ENCODE measurements at regions not wholly inside any gene's neighbourhood (a gene's known extent, or its start where the extent isn't known, plus 50 kb on each side); places are given as distances from the start of the nearest gene placed in this dataset.
"Not testable (repeated sequence)": the region's sequence is repeated elsewhere in the genome, so short reads cannot be mapped to it uniquely, and the experiment has no call there.

GRCh38 chr15:29522373-29523276, 253.0 kb upstream of the NSMCE3 start:
- Histone ChIP-seq H3K4me3 (ENCODE audit: low read length in 2 of 2) (no peak overlapping the region), H3K27ac (ENCODE audit: low read depth in 2 of 2, low read length in 2 of 2) (peak overlapping the region in 1 of 2 donors; percentile 18), H3K9ac (ENCODE audit: low read depth in 1 of 2, low read length in 2 of 2) (no peak overlapping the region), H3K9me3 (ENCODE audit: control insufficient read depth in 2 of 2, low read length in 2 of 2) (no peaks in the 10 kb centered on the region), H3K4me1 (ENCODE audit: control insufficient read depth in 2 of 2, insufficient read depth in 2 of 2, low read length in 2 of 2) (peaks cover 3 to 4% of the 10 kb centered on the region in 2 donors), H3K27me3 (ENCODE audit: control insufficient read depth in 2 of 2, insufficient read depth in 2 of 2, low read length in 2 of 2) (no peaks in the 10 kb centered on the region), H3K36me3 (ENCODE audit: control insufficient read depth in 2 of 2, insufficient read depth in 2 of 2, low read length in 2 of 2) (no peaks in the 10 kb centered on the region)

- Histone ChIP-seq H3K9ac (ENCODE audit: low read depth in 1 of 2, low read length in 2 of 2) (no peak overlapping the region), H3K4me3 (ENCODE audit: low read length in 2 of 2) (no peak overlapping the region), H3K9me3 (ENCODE audit: control insufficient read depth in 2 of 2, low read length in 2 of 2) (no peaks in the 10 kb centered on the region), H3K4me1 (ENCODE audit: control insufficient read depth in 2 of 2, insufficient read depth in 2 of 2, low read length in 2 of 2) (peaks cover 3 to 4% of the 10 kb centered on the region in 2 donors), H3K36me3 (ENCODE audit: control insufficient read depth in 2 of 2, insufficient read depth in 2 of 2, low read length in 2 of 2) (no peaks in the 10 kb centered on the region), H3K27ac (ENCODE audit: low read depth in 2 of 2, low read length in 2 of 2) (no peak overlapping the region), H3K27me3 (ENCODE audit: control insufficient read depth in 2 of 2, insufficient read depth in 2 of 2, low read length in 2 of 2) (no peaks in the 10 kb centered on the region)
These were observed 248.8 kb upstream of the NSMCE3 start for GRCh38 chr15:29518442-29518841.

- H3K36me3 ChIP-seq (ENCODE audit: control insufficient read depth in 2 of 2, insufficient read depth in 2 of 2, low read length in 2 of 2) = no peaks in the 10 kb centered on the region
- H3K4me1 ChIP-seq (ENCODE audit: control insufficient read depth in 2 of 2, insufficient read depth in 2 of 2, low read length in 2 of 2) = peaks cover 3% of the 10 kb centered on the region in 2 donors
These were observed 248.2 kb upstream of the NSMCE3 start for GRCh38 chr15:29517829-29518228.

GRCh38 chr15:29516929-29517328, 247.3 kb upstream of the NSMCE3 start:
- no peaks in the 10 kb centered on the region for H3K27me3 ChIP-seq (ENCODE audit: control insufficient read depth in 2 of 2, insufficient read depth in 2 of 2, low read length in 2 of 2)
- no peak overlapping the region for H3K27ac ChIP-seq (ENCODE audit: low read depth in 2 of 2, low read length in 2 of 2)
- no peak overlapping the region for H3K9ac ChIP-seq (ENCODE audit: low read depth in 1 of 2, low read length in 2 of 2)
- no peaks in the 10 kb centered on the region for H3K9me3 ChIP-seq (ENCODE audit: control insufficient read depth in 2 of 2, low read length in 2 of 2)
- no peaks in the 10 kb centered on the region for H3K4me1 ChIP-seq (ENCODE audit: control insufficient read depth in 2 of 2, insufficient read depth in 2 of 2, low read length in 2 of 2)
- H3K4me3 ChIP-seq (ENCODE audit: low read length in 2 of 2) = no peak overlapping the region
- H3K36me3 ChIP-seq (ENCODE audit: control insufficient read depth in 2 of 2, insufficient read depth in 2 of 2, low read length in 2 of 2) = no peaks in the 10 kb centered on the region

More at GRCh38 chr15:29517829-29518228, 248.2 kb upstream of the NSMCE3 start:
- H3K27ac ChIP-seq (ENCODE audit: low read depth in 2 of 2, low read length in 2 of 2) = no peak overlapping the region
- H3K27me3 ChIP-seq (ENCODE audit: control insufficient read depth in 2 of 2, insufficient read depth in 2 of 2, low read length in 2 of 2) = no peaks in the 10 kb centered on the region
- H3K9ac ChIP-seq (ENCODE audit: low read depth in 1 of 2, low read length in 2 of 2) = no peak overlapping the region
- no peak overlapping the region for H3K4me3 ChIP-seq (ENCODE audit: low read length in 2 of 2)
- no peaks in the 10 kb centered on the region for H3K9me3 ChIP-seq (ENCODE audit: control insufficient read depth in 2 of 2, low read length in 2 of 2)

- Histone ChIP-seq H3K4me1 (ENCODE audit: control insufficient read depth in 2 of 2, insufficient read depth in 2 of 2, low read length in 2 of 2) (no peaks in the 10 kb centered on the region), H3K4me3 (ENCODE audit: low read length in 2 of 2) (no peak overlapping the region), H3K27me3 (ENCODE audit: control insufficient read depth in 2 of 2, insufficient read depth in 2 of 2, low read length in 2 of 2) (no peaks in the 10 kb centered on the region), H3K9ac (ENCODE audit: low read depth in 1 of 2, low read length in 2 of 2) (no peak overlapping the region), H3K9me3 (ENCODE audit: control insufficient read depth in 2 of 2, low read length in 2 of 2) (no peaks in the 10 kb centered on the region), H3K36me3 (ENCODE audit: control insufficient read depth in 2 of 2, insufficient read depth in 2 of 2, low read length in 2 of 2) (no peaks in the 10 kb centered on the region), H3K27ac (ENCODE audit: low read depth in 2 of 2, low read length in 2 of 2) (no peak overlapping the region)
These were observed 245.3 kb upstream of the NSMCE3 start for GRCh38 chr15:29514926-29515325.

- no peak overlapping the region for H3K9ac ChIP-seq (ENCODE audit: low read depth in 1 of 2, low read length in 2 of 2)
- no peaks in the 10 kb centered on the region for H3K27me3 ChIP-seq (ENCODE audit: control insufficient read depth in 2 of 2, insufficient read depth in 2 of 2, low read length in 2 of 2)
- H3K36me3 ChIP-seq (ENCODE audit: control insufficient read depth in 2 of 2, insufficient read depth in 2 of 2, low read length in 2 of 2) = no peaks in the 10 kb centered on the region
- no peaks in the 10 kb centered on the region for H3K9me3 ChIP-seq (ENCODE audit: control insufficient read depth in 2 of 2, low read length in 2 of 2)
- no peak overlapping the region for H3K27ac ChIP-seq (ENCODE audit: low read depth in 2 of 2, low read length in 2 of 2)
- H3K4me1 ChIP-seq (ENCODE audit: control insufficient read depth in 2 of 2, insufficient read depth in 2 of 2, low read length in 2 of 2) = no peaks in the 10 kb centered on the region
- H3K4me3 ChIP-seq (ENCODE audit: low read length in 2 of 2) = no peak overlapping the region
These were observed 242.0 kb upstream of the NSMCE3 start for GRCh38 chr15:29511663-29512062.

- H3K27ac ChIP-seq (ENCODE audit: low read depth in 2 of 2, low read length in 2 of 2); H3K36me3 ChIP-seq (ENCODE audit: control insufficient read depth in 2 of 2, insufficient read depth in 2 of 2, low read length in 2 of 2); H3K4me1 ChIP-seq (ENCODE audit: control insufficient read depth in 2 of 2, insufficient read depth in 2 of 2, low read length in 2 of 2); H3K4me3 ChIP-seq (ENCODE audit: low read length in 2 of 2); H3K27me3 ChIP-seq (ENCODE audit: control insufficient read depth in 2 of 2, insufficient read depth in 2 of 2, low read length in 2 of 2); H3K9ac ChIP-seq (ENCODE audit: low read depth in 1 of 2, low read length in 2 of 2); H3K9me3 ChIP-seq (ENCODE audit: control insufficient read depth in 2 of 2, low read length in 2 of 2): not testable (repeated sequence)
These were observed 235.9 kb upstream of the NSMCE3 start for GRCh38 chr15:29505535-29505934.

- Histone ChIP-seq H3K4me1 (ENCODE audit: control insufficient read depth in 2 of 2, insufficient read depth in 2 of 2, low read length in 2 of 2) (no peaks in the 10 kb centered on the region), H3K9ac (ENCODE audit: low read depth in 1 of 2, low read length in 2 of 2) (no peak overlapping the region), H3K9me3 (ENCODE audit: control insufficient read depth in 2 of 2, low read length in 2 of 2) (no peaks in the 10 kb centered on the region), H3K27ac (ENCODE audit: low read depth in 2 of 2, low read length in 2 of 2) (no peak overlapping the region), H3K4me3 (ENCODE audit: low read length in 2 of 2) (no peak overlapping the region), H3K36me3 (ENCODE audit: control insufficient read depth in 2 of 2, insufficient read depth in 2 of 2, low read length in 2 of 2) (no peaks in the 10 kb centered on the region), H3K27me3 (ENCODE audit: control insufficient read depth in 2 of 2, insufficient read depth in 2 of 2, low read length in 2 of 2) (no peaks in the 10 kb centered on the region)
These were observed 221.3 kb upstream of the NSMCE3 start for GRCh38 chr15:29490747-29491471.

- Histone ChIP-seq H3K4me3 (ENCODE audit: low read length in 2 of 2) (no peak overlapping the region), H3K36me3 (ENCODE audit: control insufficient read depth in 2 of 2, insufficient read depth in 2 of 2, low read length in 2 of 2) (no peaks in the 10 kb centered on the region), H3K27ac (ENCODE audit: low read depth in 2 of 2, low read length in 2 of 2) (no peak overlapping the region), H3K4me1 (ENCODE audit: control insufficient read depth in 2 of 2, insufficient read depth in 2 of 2, low read length in 2 of 2) (no peaks in the 10 kb centered on the region), H3K9ac (ENCODE audit: low read depth in 1 of 2, low read length in 2 of 2) (no peak overlapping the region), H3K9me3 (ENCODE audit: control insufficient read depth in 2 of 2, low read length in 2 of 2) (no peaks in the 10 kb centered on the region), H3K27me3 (ENCODE audit: control insufficient read depth in 2 of 2, insufficient read depth in 2 of 2, low read length in 2 of 2) (no peaks in the 10 kb centered on the region)
These were observed 211.3 kb upstream of the NSMCE3 start for GRCh38 chr15:29480949-29481348.

- H3K9ac ChIP-seq (ENCODE audit: low read depth in 1 of 2, low read length in 2 of 2) = no peak overlapping the region
- H3K4me1 ChIP-seq (ENCODE audit: control insufficient read depth in 2 of 2, insufficient read depth in 2 of 2, low read length in 2 of 2) = no peaks in the 10 kb centered on the region
- H3K4me3 ChIP-seq (ENCODE audit: low read length in 2 of 2) = no peak overlapping the region
- no peaks in the 10 kb centered on the region for H3K9me3 ChIP-seq (ENCODE audit: control insufficient read depth in 2 of 2, low read length in 2 of 2)
- H3K36me3 ChIP-seq (ENCODE audit: control insufficient read depth in 2 of 2, insufficient read depth in 2 of 2, low read length in 2 of 2) = no peaks in the 10 kb centered on the region
- no peak overlapping the region for H3K27ac ChIP-seq (ENCODE audit: low read depth in 2 of 2, low read length in 2 of 2)
- H3K27me3 ChIP-seq (ENCODE audit: control insufficient read depth in 2 of 2, insufficient read depth in 2 of 2, low read length in 2 of 2) = no peaks in the 10 kb centered on the region
These were observed 210.7 kb upstream of the NSMCE3 start for GRCh38 chr15:29480278-29480677.

Data from mucosa of rectum (tissue), 2 donors.